Common myeloid progenitor, CD34-positive (primary cell): ENCODE measurements at regions not wholly inside any gene's neighbourhood (a gene's known extent, or its start where the extent isn't known, plus 50 kb on each side); places are given as distances from the start of the nearest gene placed in this dataset.

ENCODE experiments used
- CTCF ChIA-PET: fragments of 350-600 bp; sonication (Branson Sonifier 250); formaldehyde crosslinking; loops from one replicate; lab custom pipeline; 2021; ENCODE audit warnings: antibody characterized with exemption; lab: Charles Lee
- POLR2A ChIA-PET: fragments of 350-600 bp; sonication (Branson Sonifier 250); formaldehyde crosslinking; loops from one replicate; lab custom pipeline; 2021; ENCODE audit warnings: antibody characterized with exemption; lab: Charles Lee
- DNase-seq, 3 donors: peaks; one replicate each; pipeline versions ENCODE4 v3.0.0 to v3.0.0-alpha.2; 2013
- H3K27ac ChIP-seq, 2 experiments: 1 replicate in 1 of 2; 2 replicates in 1 of 2; pipeline ENCODE4 v1.7.0; 2013; ENCODE audit warnings: inconsistent platforms in 2 of 2, low read length in 2 of 2, mild to moderate bottlenecking in 2 of 2, low read depth in 1 of 2, moderate library complexity in 1 of 2; ENCODE audit not compliant: severe bottlenecking in 2 of 2, insufficient read depth in 1 of 2, poor library complexity in 1 of 2
- H3K27me3 ChIP-seq, 5 experiments: replicated peaks in 2 of 5; 1 replicate in 3 of 5; 2 replicates in 2 of 5; pipeline versions ENCODE4 v1.6.1 to v1.7.0; 2013; ENCODE audit warnings: low read length in 4 of 5, mild to moderate bottlenecking in 2 of 5, moderate library complexity in 2 of 5, inconsistent platforms in 1 of 5; ENCODE audit not compliant: insufficient read depth in 5 of 5, control insufficient read depth in 4 of 5
- H3K36me3 ChIP-seq, 4 experiments: 1 replicate in 2 of 4; 2 replicates in 2 of 4; pipeline versions ENCODE4 v1.6.1 to v1.7.0; 2013; ENCODE audit warnings: low read length in 3 of 4, control low read depth in 1 of 4, mild to moderate bottlenecking in 1 of 4; ENCODE audit not compliant: control insufficient read depth in 4 of 4, insufficient read depth in 4 of 4
- H3K4me1 ChIP-seq, 4 experiments: 1 replicate in 3 of 4; 2 replicates in 1 of 4; pipeline versions ENCODE4 v1.6.1 to v1.7.1; 2013; ENCODE audit warnings: low read length in 3 of 4, mild to moderate bottlenecking in 3 of 4, control low read depth in 1 of 4, inconsistent platforms in 1 of 4, moderate library complexity in 1 of 4; ENCODE audit not compliant: control insufficient read depth in 4 of 4, insufficient read depth in 4 of 4; ENCODE audit errors: control extremely low read depth in 1 of 4
- H3K4me3 ChIP-seq, 7 experiments: 1 replicate in 4 of 7; 2 replicates in 3 of 7; pipeline versions ENCODE4 v1.5.1 to v1.7.0; 2013; ENCODE audit warnings: mild to moderate bottlenecking in 7 of 7, low read length in 6 of 7, moderate library complexity in 6 of 7, inconsistent platforms in 2 of 7, low read depth in 2 of 7, control low read depth in 1 of 7; ENCODE audit not compliant: insufficient read depth in 4 of 7, control insufficient read depth in 1 of 7; ENCODE audit errors: extremely low read depth in 1 of 7
- H3K9me3 ChIP-seq, 5 experiments: 1 replicate in 4 of 5; 2 replicates in 1 of 5; pipeline versions ENCODE4 v1.6.1 to v1.7.1; 2013; ENCODE audit warnings: low read length in 4 of 5, mild to moderate bottlenecking in 2 of 5, inconsistent platforms in 1 of 5, low read depth in 1 of 5, moderate library complexity in 1 of 5; ENCODE audit not compliant: control insufficient read depth in 4 of 5, insufficient read depth in 2 of 5; ENCODE audit errors: control extremely low read depth in 1 of 5
- WGBS: methylation state at CpG from one replicate; pipeline ENCODE4 v1.1.5; 2013; ENCODE audit not compliant: insufficient coverage; 5-methylcytosine and 5-hydroxymethylcytosine counted together

- no peak for DNase-seq
- WGBS, result 100% methylated on average over 1 of the region's 1 CpG
- Histone ChIP-seq H3K27me3 (no peaks in the 10 kb centered on the region), H3K27ac (no peak overlapping the region), H3K4me1 (no peaks in the 10 kb centered on the region), H3K4me3 (no peak overlapping the region), H3K9me3 (no peaks in the 10 kb centered on the region), H3K36me3 (no peaks in the 10 kb centered on the region)
- ChIA-PET CTCF (no interaction called here), POLR2A (no interaction called here)
Measured at GRCh38 chr13:105952233-105952972, 583.1 kb downstream of the EFNB2 start.

- no peak for DNase-seq
- H3K36me3 ChIP-seq, result no peaks in the 10 kb centered on the region
- CTCF ChIA-PET, result interaction anchor here (1.1 kb wide), 1 partner anchor 12 kb away, joined by 3 read pairs; no protein-coding TSS in a partner anchor
Measured at GRCh38 chr13:105948143-105948542, 587.3 kb downstream of the EFNB2 start.

GRCh38 chr13:105940882-105941281 lies 594.6 kb downstream of the EFNB2 start:
- ChIA-PET POLR2A (no interaction called here), CTCF (no interaction called here)
- Histone ChIP-seq H3K36me3 (no peaks in the 10 kb centered on the region), H3K27me3 (no peaks in the 10 kb centered on the region), H3K27ac (no peak overlapping the region), H3K9me3 (peaks cover 0 to 3% (median 0%) of the 10 kb centered on the region in 5 experiments), H3K4me3 (no peak overlapping the region), H3K4me1 (no peaks in the 10 kb centered on the region)
- no peak for DNase-seq
- WGBS, result no CpG with 5 or more reads among the region's 1 CpG

More at GRCh38 chr13:105948143-105948542, 587.3 kb downstream of the EFNB2 start:
- POLR2A ChIA-PET, result no interaction called here
- no peaks in the 10 kb centered on the region for H3K9me3 ChIP-seq
- H3K4me1 ChIP-seq, result no peaks in the 10 kb centered on the region
- H3K4me3 ChIP-seq, result no peak overlapping the region
- 92% methylated on average over 2 of the region's 3 CpGs for WGBS
- no peak overlapping the region for H3K27ac ChIP-seq
- no peaks in the 10 kb centered on the region for H3K27me3 ChIP-seq

- no peaks in the 10 kb centered on the region for H3K4me1 ChIP-seq
- WGBS, result 94% methylated on average over 2 of the region's 4 CpGs
- POLR2A ChIA-PET, result no interaction called here
- H3K9me3 ChIP-seq, result peaks cover 0 to 3% (median 0%) of the 10 kb centered on the region in 5 experiments
- CTCF ChIA-PET, result no interaction called here
- no peak overlapping the region for H3K4me3 ChIP-seq
- no peaks in the 10 kb centered on the region for H3K36me3 ChIP-seq
- H3K27me3 ChIP-seq, result no peaks in the 10 kb centered on the region
- DNase-seq, result no peak
- no peak overlapping the region for H3K27ac ChIP-seq
Measured at GRCh38 chr13:105937451-105937850, 598.0 kb downstream of the EFNB2 start.

- Histone ChIP-seq H3K4me3 (no peak overlapping the region), H3K9me3 (peaks cover 0 to 3% (median 0%) of the 10 kb centered on the region in 5 experiments), H3K4me1 (no peaks in the 10 kb centered on the region), H3K27ac (no peak overlapping the region), H3K36me3 (no peaks in the 10 kb centered on the region), H3K27me3 (no peaks in the 10 kb centered on the region)
- ChIA-PET POLR2A (no interaction called here), CTCF (interaction anchor here (0.6 kb wide), 1 partner anchor 9 kb away, joined by 3 read pairs; no protein-coding TSS in a partner anchor)
- DNase-seq, result no peak
- 100% methylated on average over 4 of the region's 5 CpGs for WGBS
Measured at GRCh38 chr13:105936816-105937215, 598.6 kb downstream of the EFNB2 start.

- no peak for DNase-seq
- no peak overlapping the region for H3K27ac ChIP-seq
- H3K27me3 ChIP-seq, result peaks cover 0 to 1% (median 0%) of the 10 kb centered on the region in 5 experiments
- no peaks in the 10 kb centered on the region for H3K9me3 ChIP-seq
- 100% methylated on average over 3 of the region's 4 CpGs for whole genome bisulfite sequencing
- POLR2A ChIA-PET, result no interaction called here
- H3K4me3 ChIP-seq, result no peak overlapping the region
- H3K4me1 ChIP-seq, result no peaks in the 10 kb centered on the region
- CTCF ChIA-PET, result no interaction called here
- H3K36me3 ChIP-seq, result no peaks in the 10 kb centered on the region
Measured at GRCh38 chr13:105929505-105929904, 606.0 kb downstream of the EFNB2 start.

- CTCF ChIA-PET, result interaction anchor here (0.6 kb wide), 1 partner anchor 576 kb away, joined by 3 read pairs; no protein-coding TSS in a partner anchor
- 88% methylated on average over 4 of the region's 4 CpGs for WGBS
Measured at GRCh38 chr13:105928901-105929300, 606.6 kb downstream of the EFNB2 start.

More at GRCh38 chr13:105928901-105929300, 606.6 kb downstream of the EFNB2 start:
- Histone ChIP-seq H3K4me1 (no peaks in the 10 kb centered on the region), H3K4me3 (no peak overlapping the region), H3K27ac (no peak overlapping the region), H3K27me3 (peaks cover 0 to 1% (median 0%) of the 10 kb centered on the region in 5 experiments), H3K9me3 (no peaks in the 10 kb centered on the region), H3K36me3 (no peaks in the 10 kb centered on the region)
- POLR2A ChIA-PET, result no interaction called here
- no peak for DNase-seq
